ENCODE measurements at regions not wholly inside any gene's neighbourhood (a gene's known extent, or its start where the extent isn't known, plus 50 kb on each side); places are given as distances from the start of the nearest gene placed in this dataset.

DNA sequence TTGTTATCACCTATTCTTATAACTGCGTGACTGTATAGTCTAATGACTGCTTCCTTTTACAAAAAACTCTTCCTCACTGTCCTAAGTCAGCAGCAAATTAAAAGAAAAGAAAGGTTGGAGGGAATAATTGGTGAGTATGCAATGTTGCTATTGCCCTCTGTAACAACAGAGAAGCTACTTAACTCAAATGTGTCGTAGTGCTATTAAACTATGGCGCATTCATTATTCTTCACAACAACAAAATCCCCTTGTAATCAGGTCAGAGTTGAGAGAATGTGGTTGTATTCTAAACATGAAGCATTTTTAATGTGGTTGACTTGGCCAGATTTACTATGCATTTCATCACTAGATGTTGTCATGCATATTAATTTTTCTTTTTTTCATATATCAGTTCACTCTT is 897.8 kb upstream of the PHF14 start:
- TF ChIP-seq ZNF549 (tag by site-specific recombination; IDR thresholded peaks at IDR 0.05) (no peak), KLF17 (tag by site-specific recombination; IDR thresholded peaks at IDR 0.05) (no peak), ZFP37 (tag by site-specific recombination; IDR thresholded peaks at IDR 0.05) (no peak), ZNF571 (tag by site-specific recombination; IDR thresholded peaks at IDR 0.05) (no peak), ZNF792 (tag by site-specific recombination; IDR thresholded peaks at IDR 0.05) (no peak), KLF16 (tag by site-specific recombination; IDR thresholded peaks at IDR 0.05) (no peak), ZNF174 (tag by site-specific recombination; IDR thresholded peaks at IDR 0.05) (no peak), EGR2 (tag by site-specific recombination; IDR thresholded peaks at IDR 0.05; ENCODE audit: low read depth) (no peak), TRIM28 (IDR thresholded peaks at IDR 0.05; ENCODE audit: borderline replicate concordance, low read length) (no peak), ZNF214 (tag by site-specific recombination; IDR thresholded peaks at IDR 0.05; ENCODE audit: borderline replicate concordance) (no peak), ZNF521 (tag by site-specific recombination; IDR thresholded peaks at IDR 0.05) (no peak)
- TF ChIP-seq, protein P1, sequence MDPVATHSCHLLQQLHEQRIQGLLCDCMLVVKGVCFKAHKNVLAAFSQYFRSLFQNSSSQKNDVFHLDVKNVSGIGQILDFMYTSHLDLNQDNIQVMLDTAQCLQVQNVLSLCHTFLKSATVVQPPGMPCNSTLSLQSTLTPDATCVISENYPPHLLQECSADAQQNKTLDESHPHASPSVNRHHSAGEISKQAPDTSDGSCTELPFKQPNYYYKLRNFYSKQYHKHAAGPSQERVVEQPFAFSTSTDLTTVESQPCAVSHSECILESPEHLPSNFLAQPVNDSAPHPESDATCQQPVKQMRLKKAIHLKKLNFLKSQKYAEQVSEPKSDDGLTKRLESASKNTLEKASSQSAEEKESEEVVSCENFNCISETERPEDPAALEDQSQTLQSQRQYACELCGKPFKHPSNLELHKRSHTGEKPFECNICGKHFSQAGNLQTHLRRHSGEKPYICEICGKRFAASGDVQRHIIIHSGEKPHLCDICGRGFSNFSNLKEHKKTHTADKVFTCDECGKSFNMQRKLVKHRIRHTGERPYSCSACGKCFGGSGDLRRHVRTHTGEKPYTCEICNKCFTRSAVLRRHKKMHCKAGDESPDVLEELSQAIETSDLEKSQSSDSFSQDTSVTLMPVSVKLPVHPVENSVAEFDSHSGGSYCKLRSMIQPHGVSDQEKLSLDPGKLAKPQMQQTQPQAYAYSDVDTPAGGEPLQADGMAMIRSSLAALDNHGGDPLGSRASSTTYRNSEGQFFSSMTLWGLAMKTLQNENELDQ (tag by site-specific recombination; IDR thresholded peaks at IDR 0.05; ENCODE audit: low read depth) = no peak
- Histone ChIP-seq H3K27ac (ENCODE audit: extremely low read depth, low read depth, low read length) (no peak overlapping the region), H3K4me3 (ENCODE audit: low read depth, low read length) (no peak overlapping the region), H3K36me3 (ENCODE audit: control insufficient read depth in 2 of 2, insufficient read depth in 1 of 2, low read length in 2 of 2) (no peaks in the 10 kb centered on the region), H3K9me3 (ENCODE audit: control insufficient read depth, insufficient read depth, low read depth, low read length) (no peaks in the 10 kb centered on the region), H3K4me1 (ENCODE audit: control insufficient read depth, insufficient read depth, low read length) (no peaks in the 10 kb centered on the region)
- ChIA-PET POLR2A (no interaction called here), CTCF (no interaction called here)

- ChIA-PET POLR2A (no interaction called here), CTCF (no interaction called here)
- Histone ChIP-seq H3K36me3 (ENCODE audit: control insufficient read depth in 2 of 2, insufficient read depth in 1 of 2, low read length in 2 of 2) (no peaks in the 10 kb centered on the region), H3K4me1 (ENCODE audit: control insufficient read depth, insufficient read depth, low read length) (no peaks in the 10 kb centered on the region), H3K4me3 (ENCODE audit: low read depth, low read length) (no peak overlapping the region), H3K27ac (ENCODE audit: extremely low read depth, low read depth, low read length) (no peak overlapping the region), H3K9me3 (ENCODE audit: control insufficient read depth, insufficient read depth, low read depth, low read length) (no peaks in the 10 kb centered on the region)
- no peak for TF ChIP-seq ZNF138 (tag by site-specific recombination; IDR thresholded peaks at IDR 0.05; ENCODE audit: borderline replicate concordance)
- no peak for TF ChIP-seq ZNF670 (tag by site-specific recombination; IDR thresholded peaks at IDR 0.05; ENCODE audit: low read depth)
- TF ChIP-seq ZNF654 (tag by site-specific recombination; IDR thresholded peaks at IDR 0.05; ENCODE audit: low read depth) = no peak
- TF ChIP-seq, protein P2, sequence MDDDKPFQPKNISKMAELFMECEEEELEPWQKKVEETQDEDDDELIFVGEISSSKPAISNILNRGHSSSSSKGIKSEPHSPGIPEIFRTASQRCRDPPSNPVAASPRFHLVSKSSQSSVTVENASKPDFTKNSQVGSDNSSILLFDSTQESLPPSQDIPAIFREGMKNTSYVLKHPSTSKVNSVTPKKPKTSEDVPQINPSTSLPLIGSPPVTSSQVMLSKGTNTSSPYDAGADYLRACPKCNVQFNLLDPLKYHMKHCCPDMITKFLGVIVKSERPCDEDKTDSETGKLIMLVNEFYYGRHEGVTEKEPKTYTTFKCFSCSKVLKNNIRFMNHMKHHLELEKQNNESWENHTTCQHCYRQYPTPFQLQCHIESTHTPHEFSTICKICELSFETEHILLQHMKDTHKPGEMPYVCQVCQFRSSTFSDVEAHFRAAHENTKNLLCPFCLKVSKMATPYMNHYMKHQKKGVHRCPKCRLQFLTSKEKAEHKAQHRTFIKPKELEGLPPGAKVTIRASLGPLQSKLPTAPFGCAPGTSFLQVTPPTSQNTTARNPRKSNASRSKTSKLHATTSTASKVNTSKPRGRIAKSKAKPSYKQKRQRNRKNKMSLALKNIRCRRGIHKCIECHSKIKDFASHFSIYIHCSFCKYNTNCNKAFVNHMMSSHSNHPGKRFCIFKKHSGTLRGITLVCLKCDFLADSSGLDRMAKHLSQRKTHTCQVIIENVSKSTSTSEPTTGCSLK (tag by site-specific recombination; IDR thresholded peaks at IDR 0.05) = no peak
- TF ChIP-seq ZNF585B (tag by site-specific recombination; IDR thresholded peaks at IDR 0.05) = no peak
- no peak for TF ChIP-seq ZNF221 (tag by site-specific recombination; IDR thresholded peaks at IDR 0.05; ENCODE audit: borderline replicate concordance)
- TF ChIP-seq, protein P3, sequence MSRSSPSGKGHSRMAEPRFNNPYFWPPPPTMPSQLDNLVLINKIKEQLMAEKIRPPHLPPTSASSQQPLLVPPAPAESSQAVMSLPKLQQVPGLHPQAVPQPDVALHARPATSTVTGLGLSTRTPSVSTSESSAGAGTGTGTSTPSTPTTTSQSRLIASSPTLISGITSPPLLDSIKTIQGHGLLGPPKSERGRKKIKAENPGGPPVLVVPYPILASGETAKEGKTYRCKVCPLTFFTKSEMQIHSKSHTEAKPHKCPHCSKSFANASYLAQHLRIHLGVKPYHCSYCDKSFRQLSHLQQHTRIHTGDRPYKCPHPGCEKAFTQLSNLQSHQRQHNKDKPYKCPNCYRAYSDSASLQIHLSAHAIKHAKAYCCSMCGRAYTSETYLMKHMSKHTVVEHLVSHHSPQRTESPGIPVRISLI (tag by site-specific recombination; IDR thresholded peaks at IDR 0.05) = no peak
- TF ChIP-seq ZNF174 (tag by site-specific recombination; IDR thresholded peaks at IDR 0.05) = no peak
- TF ChIP-seq KLF10 (tag by site-specific recombination; IDR thresholded peaks at IDR 0.05) = no peak
- no peak for TF ChIP-seq ZNF521 (tag by site-specific recombination; IDR thresholded peaks at IDR 0.05)
- no peak for TF ChIP-seq ZNF223 (tag by site-specific recombination; IDR thresholded peaks at IDR 0.05)
- TF ChIP-seq ZNF791 (tag by site-specific recombination; IDR thresholded peaks at IDR 0.05) = no peak
- no peak for TF ChIP-seq ZNF704 (tag by site-specific recombination; IDR thresholded peaks at IDR 0.05)
- no peak for TF ChIP-seq ZNF549 (tag by site-specific recombination; IDR thresholded peaks at IDR 0.05)
- no peak for TF ChIP-seq ZNF366 (tag by site-specific recombination; conservative IDR thresholded peaks at IDR 0.05)
- no peak for TF ChIP-seq ZNF37A (tag by site-specific recombination; IDR thresholded peaks at IDR 0.05)
These were observed 896.9 kb upstream of the PHF14 start for GRCh38 chr7:10076660-10077300.

All from HEK293 (cell line).